GM08714 (cell line): ENCODE measurements at regions not wholly inside any gene's neighbourhood (a gene's known extent, or its start where the extent isn't known, plus 50 kb on each side); places are given as distances from the start of the nearest gene placed in this dataset.

ENCODE experiments used
- H3K4me3 ChIP-seq: fragments of 200-500 bp; sonication (Bioruptor generic); 2 replicates; pipeline ENCODE4 v1.5.1; 2014; ENCODE audit warnings: mild to moderate bottlenecking, low read length, inconsistent platforms
- ZNF274 ChIP-seq: IDR thresholded peaks from 2 replicates; pipeline ENCODE4 v1.6.1; 2012; ENCODE audit warnings: mild to moderate bottlenecking, low read depth, low read length

DNA sequence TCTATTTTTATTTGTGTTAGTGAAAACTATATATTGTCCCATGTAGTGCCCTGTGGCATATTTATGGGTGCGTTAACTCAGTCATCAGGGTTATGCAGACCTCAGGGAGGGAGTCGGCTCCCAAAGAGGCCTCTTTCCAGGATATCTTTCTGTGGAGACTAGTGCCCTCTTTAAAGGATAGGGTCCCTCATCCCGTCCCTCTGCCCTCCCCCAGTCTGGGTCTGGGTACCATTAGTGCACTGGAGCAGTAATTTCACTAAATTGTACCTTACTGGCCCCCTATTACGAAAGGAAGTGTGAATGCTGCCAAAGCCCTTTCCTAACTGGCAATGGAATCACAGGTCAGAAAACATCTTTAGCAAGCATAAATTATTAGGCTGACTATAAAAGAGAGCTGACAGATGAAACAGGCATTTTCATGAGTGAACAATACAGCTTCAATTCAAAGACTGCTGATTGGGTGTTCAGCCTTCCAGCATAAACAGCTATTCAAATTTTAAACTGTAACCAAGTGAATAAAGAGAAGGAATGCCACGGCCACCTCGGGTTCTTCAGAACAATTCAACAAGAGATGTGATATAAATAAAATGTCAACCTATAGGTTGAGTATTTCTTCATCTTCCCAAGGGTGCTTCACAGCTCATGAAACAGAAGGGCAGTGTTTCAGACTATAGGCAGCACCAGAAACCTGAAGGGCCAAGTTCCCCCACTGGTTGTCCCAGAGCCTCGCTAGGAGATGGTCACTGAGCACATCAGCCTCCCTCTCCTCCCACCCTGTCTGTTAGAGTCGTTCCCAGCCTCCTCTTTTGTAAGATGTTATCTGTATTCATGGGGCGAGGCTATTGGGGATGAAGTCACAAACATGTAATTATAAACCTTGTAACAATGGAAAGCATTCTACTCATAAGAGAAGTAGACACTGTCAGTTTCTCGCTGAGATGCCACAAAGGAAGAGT is 318.7 kb downstream of the TMEM161B start:
- no peak overlapping the region for H3K4me3 ChIP-seq
- no peak for TF ChIP-seq ZNF274

DNA sequence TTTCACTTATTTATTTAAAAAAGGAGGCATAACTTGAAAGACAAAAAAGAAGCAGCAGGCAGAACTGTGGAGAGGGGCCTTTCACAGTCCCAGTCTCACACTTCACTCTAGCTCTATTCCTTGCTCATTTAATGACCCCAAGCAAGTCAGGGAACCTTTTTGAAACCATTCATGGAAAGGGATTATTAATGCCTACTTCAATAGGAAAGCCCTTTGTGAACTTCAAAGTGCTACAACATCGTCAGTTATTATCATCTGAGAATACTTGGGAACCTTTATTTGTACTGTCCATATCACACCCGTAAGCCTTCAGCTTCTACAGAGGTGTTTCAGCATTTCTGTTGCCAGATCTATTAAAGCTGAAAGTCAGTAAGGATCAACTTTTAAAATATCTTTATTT is 320.2 kb downstream of the TMEM161B start:
- H3K4me3 ChIP-seq: no peak overlapping the region
- no peak for TF ChIP-seq ZNF274

DNA sequence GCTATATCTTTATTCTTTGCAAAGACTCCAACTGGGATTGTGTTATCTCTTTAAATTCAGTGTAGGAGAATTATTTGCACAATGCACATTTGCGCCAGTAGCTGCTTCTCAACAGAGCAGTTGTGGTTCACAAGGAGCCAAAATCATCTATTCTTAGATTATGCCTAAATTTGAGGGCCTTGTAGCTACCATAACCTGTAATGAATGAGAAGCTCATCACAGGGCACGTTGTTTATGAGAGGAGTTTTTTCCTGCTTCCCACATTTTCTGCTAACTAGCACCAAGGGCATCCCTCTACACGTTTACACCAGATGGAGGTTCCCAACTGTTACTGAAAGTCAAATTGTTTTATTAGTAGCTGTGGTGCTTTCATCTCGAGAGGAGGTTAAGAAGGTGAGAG is 322.4 kb downstream of the TMEM161B start:
- TF ChIP-seq ZNF274: no peak
- no peak overlapping the region for H3K4me3 ChIP-seq

DNA sequence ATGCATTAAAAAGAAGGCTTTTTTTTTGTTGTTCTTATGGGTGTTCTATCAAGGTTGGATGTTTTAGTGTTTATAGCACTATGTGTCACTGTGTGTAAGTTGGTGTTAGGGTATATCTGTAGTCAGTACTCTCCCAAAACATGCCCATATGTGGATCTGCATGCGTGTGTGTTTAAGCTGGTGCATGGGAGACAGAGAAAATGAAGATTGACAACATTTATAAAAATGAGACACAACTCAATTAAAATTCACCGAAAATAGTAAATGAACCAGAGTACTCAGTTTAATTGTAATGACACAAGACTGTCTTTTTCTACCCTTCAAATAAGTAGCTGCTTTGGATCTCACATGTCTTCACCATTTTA is 323.4 kb downstream of the TMEM161B start:
- no peak for TF ChIP-seq ZNF274
- H3K4me3 ChIP-seq: no peak overlapping the region

DNA sequence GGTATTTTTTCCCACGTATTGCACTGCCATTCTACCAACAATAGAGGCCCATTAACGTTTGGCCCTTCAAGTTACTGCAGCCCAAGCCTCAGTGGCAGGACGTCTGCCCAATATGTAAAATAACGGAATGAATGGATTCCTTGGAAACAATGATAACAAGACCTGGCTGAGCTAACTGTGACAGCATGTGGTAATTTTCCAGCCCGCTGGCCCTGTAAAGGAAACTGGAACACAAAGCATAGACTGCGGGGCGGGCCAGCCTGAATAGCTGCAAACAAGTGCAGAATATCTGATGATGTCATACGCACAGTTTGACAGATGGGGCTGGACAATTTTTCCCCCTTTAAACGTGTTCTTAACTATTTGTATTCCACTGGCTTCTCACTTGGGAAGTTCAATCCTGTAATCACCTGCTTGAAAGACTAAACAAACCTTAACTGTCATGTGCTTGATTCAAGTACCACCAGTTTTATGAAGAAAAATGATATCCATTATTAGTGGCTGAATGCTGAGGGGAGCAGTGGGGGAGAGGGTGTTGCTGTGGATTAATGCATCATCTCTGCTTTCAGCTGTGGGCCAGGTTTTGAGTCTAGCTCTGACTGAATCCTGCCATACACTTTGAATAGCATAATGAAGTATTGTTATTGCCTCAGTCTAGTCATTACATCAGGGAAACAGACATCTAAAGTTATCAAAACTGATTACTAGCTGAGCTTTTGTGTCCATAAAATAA is 323.9 kb downstream of the TMEM161B start:
- no peak for TF ChIP-seq ZNF274

DNA sequence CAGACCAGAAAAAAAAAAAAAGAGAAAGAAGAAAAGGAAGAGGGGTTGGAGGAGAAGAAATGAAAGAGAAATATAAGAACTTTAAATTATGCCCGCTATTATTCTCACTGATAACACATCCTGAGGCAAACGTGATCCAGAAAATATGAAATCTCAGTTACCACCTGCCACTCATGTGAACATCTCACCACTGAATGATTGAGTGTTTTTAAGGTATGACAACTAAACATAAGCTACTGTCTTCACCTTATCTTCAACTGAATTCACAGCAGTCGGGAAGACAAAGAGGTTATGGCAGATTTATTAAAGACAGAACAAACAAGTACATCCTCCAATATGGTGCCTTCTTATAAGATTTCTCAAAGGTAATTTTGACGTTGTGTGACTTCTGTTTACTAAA is 327.9 kb downstream of the TMEM161B start:
- no peak for TF ChIP-seq ZNF274

More for the DNA sequence above, 323.9 kb downstream of the TMEM161B start:
- no peak overlapping the region for H3K4me3 ChIP-seq

DNA sequence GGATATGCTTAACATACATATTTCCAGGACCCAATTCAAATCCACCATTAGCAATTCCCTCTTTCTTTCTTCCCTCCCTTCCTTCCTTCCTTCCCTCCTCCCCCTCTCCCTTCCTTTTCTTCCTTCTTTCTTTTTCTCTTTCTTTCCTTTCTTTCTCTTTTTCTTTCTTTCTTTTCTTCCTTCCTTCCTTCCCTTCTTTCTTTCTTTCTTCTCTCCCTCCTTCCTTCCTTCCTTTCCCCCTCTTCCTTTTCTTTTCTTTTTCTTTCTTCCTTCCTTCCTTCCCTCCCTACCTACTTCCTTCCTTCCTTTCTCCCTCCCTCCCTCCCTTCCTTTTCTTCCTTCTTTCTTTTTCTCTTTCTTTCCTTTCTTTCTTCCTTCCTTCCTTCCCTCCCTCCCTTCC is 332.0 kb downstream of the TMEM161B start:
- no peak overlapping the region for H3K4me3 ChIP-seq
- no peak for TF ChIP-seq ZNF274

More for the DNA sequence above, 327.9 kb downstream of the TMEM161B start:
- H3K4me3 ChIP-seq: no peak overlapping the region

DNA sequence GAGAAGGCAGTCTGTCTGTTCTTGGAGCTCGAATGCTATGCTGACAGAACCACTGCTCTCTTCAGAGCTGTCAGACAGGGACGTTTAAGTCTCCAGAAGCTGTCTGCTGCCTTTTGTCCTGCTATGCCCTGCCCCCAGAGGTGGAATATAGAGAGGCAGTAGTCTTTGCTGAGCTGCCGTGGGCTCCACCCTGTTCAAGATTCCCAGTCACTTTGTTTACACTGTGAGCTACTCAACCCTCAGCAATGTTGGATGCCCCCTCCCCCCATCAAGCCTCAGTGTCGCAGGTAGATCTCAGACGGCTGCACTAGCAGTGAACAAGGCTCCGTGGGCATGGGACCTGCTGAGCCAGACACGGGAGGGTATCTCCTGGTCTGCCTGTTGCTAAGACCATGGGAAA is 344.2 kb downstream of the TMEM161B start:
- TF ChIP-seq ZNF274: no peak
- no peak overlapping the region for H3K4me3 ChIP-seq

DNA sequence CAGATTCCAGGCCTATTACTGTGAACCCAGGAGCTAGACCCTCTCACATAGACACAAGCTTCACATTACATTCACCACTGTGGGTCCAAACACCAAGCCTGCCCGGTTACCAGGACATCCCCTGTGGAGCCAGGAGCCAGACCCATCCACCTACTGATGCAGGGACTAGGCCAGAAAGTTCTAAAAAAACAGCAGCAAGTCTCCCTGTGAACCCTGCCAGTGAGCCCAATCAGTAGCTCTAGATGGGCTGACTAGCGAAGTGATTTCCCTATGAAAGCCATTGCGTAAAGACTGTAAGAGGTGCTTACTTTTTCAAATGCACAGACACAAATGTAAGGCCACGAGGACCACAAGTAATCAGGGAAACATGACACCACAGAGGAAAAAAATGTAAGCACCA is 352.3 kb downstream of the TMEM161B start:
- H3K4me3 ChIP-seq: no peak overlapping the region
- TF ChIP-seq ZNF274: no peak

DNA sequence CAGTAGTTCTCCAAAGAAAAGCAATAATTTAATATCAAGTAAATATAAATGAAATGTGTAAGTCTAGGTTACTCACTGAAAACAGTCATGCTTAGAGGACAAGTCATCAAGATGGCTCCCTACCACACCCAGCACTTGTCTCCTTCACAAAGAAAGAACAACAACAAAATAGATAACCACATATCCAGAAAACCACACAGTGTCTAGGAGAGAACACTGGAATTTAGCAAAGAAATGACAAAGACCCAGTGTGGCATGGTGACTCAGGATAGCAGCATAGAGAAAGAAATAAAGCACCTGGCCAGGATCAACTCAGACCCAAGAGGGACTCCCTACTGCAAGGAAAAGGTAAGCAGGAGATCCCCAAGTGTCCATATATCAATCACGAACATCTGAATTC is 356.2 kb downstream of the TMEM161B start:
- TF ChIP-seq ZNF274: no peak
- no peak overlapping the region for H3K4me3 ChIP-seq

DNA sequence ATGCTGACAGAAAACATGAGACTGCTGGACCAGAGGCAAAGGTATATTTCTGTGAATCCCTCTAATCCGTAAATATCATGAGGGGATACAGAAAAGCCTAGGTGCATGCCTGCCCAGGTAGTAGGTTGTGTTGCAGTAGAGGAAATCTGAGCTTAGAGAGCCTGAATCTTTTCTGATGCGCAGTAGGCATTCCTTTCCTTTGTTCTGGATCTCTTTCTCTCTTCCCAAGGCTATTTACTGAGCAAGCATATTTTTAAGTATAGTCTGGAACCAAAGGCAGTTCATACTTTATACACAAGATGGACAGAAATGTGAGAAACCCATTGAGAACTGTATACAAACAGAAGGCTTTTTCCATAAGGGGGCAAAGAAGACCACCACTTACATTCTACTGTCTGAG is 359.3 kb downstream of the TMEM161B start:
- H3K4me3 ChIP-seq: no peak overlapping the region
- no peak for TF ChIP-seq ZNF274

DNA sequence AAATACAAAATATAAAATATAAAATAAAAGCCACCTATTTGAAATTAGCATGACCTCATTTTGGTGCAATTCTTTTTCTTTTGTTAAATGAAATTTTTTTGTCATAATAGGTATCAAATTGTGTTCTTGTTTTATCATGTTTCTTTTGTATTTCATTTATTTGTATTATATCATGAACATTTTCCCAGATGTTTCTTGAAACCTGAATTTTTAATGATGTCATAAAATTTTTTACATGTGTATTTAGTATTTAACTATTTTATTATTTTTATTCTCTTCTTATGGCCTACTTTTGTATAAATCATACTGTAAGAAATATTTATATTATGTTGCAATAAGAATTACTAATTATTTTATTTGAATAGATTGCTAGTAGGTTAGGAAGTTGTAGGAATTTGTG is 361.7 kb downstream of the TMEM161B start:
- H3K4me3 ChIP-seq: no peak overlapping the region
- no peak for TF ChIP-seq ZNF274

DNA sequence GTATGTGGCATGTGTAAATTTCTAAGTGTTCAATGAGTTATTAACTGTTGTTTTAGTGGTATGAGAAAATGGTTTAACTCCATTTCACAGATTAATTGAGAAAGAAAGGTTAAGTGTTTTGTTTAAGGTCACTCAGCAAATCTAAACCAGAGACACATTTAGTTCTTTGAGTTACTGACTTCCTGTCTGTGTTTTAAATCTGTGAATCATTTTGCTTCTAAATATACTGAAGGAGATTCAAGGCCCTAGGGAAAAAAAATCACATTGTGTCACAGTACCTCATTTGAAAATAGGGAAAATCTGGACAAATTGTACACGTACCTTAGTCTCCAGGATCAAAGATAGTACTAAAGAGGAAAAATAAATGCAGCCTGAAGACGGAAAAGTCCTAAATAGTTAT is 368.2 kb downstream of the TMEM161B start:
- H3K4me3 ChIP-seq: no peak overlapping the region
- no peak for TF ChIP-seq ZNF274

DNA sequence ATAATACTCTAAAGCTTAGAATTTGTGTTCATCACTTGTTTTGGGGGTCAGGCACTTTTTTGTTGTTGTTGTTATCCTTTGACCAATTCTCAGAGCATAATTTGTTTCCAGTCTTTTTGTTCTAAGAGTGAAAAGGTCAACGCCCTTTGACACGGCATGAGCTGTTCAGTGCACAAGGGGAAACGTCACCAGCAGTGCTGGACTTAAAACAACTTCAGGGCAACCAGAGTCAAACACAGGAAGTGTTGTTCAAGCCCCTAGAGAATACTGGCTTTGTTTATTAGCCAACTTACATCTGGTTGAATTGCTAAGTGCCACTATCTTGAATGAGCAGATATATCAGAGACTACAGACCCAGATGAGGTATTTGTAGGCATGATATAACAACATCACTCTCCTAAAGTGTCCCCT is 368.9 kb downstream of the TMEM161B start:
- TF ChIP-seq ZNF274: no peak
- H3K4me3 ChIP-seq: no peak overlapping the region

DNA sequence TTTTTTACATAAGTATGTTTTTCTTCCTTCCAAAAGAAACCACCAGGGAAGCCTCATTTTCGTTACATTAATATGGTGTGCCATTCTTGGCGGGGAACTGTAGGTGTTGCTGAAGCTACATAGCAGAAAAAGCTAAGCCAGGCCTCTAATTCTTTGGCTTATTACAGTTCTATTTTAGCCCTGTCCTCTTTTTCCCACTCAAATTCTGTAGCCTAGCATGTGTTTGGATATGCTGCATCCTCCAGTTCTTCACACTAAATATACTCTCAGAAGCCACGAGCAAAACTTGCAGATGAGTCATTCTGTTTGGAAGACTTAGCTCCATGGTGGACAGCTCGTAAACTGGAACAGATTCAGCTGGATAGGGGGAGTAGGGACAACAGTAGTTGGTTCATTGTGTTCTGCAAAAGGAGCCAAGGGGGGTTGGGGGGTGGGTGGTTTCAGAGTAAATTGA is 369.4 kb downstream of the TMEM161B start:
- no peak overlapping the region for H3K4me3 ChIP-seq
- no peak for TF ChIP-seq ZNF274
